SK-N-SH treated with all-trans-retinoic acid at 6 μM for 48 hours (cell line): ENCODE measurements at regions not wholly inside any gene's neighbourhood (a gene's known extent, or its start where the extent isn't known, plus 50 kb on each side); places are given as distances from the start of the nearest gene placed in this dataset.

Source experiments
- ATAC-seq: fragments of 200-7000 bp; cut with Tn5 transposase; 3 replicates; pipeline ENCODE4 v1.9.1; 2020; ENCODE audit warnings: mild to moderate bottlenecking, moderate library complexity
- ARNTL ChIP-seq: fragments of 450-650 bp; formaldehyde crosslinking; IDR thresholded peaks from 2 replicates; pipeline ENCODE4 v1.5.0; 2020; ENCODE audit warnings: low read depth, mild to moderate bottlenecking, moderate library complexity, borderline replicate concordance
- BACH2 ChIP-seq: fragments of 250-450 bp; sonication (Bioruptor Pico); IDR thresholded peaks from 2 replicates; pipeline ENCODE4 v1.9.0; 2021; ENCODE audit warnings: mild to moderate bottlenecking, borderline replicate concordance
- CREB5 ChIP-seq: fragments of 250-450 bp; sonication (Bioruptor Pico); IDR thresholded peaks from 2 replicates; pipeline ENCODE4 v1.5.1; 2020; ENCODE audit warnings: low read depth, mild to moderate bottlenecking, moderate library complexity
- CSDC2 ChIP-seq: fragments of 250-450 bp; sonication (Bioruptor Pico); IDR thresholded peaks from 2 replicates; pipeline ENCODE4 v1.5.0; 2020; ENCODE audit warnings: mild to moderate bottlenecking, moderate library complexity
- CSRNP3 ChIP-seq: fragments of 250-450 bp; sonication (Bioruptor Pico); IDR thresholded peaks from 2 replicates; pipeline ENCODE4 v1.5.1; 2021; ENCODE audit warnings: mild to moderate bottlenecking, moderate library complexity
- ESRRG ChIP-seq: fragments of 250-450 bp; sonication (Bioruptor Pico); IDR thresholded peaks from 2 replicates; pipeline ENCODE4 v1.6.1; 2021; ENCODE audit warnings: mild to moderate bottlenecking
- GLIS3 ChIP-seq: fragments of 250-450 bp; sonication (Bioruptor Pico); IDR thresholded peaks from 2 replicates; pipeline ENCODE4 v1.5.0; 2020; ENCODE audit warnings: mild to moderate bottlenecking, moderate library complexity
- ISL1 ChIP-seq: fragments of 250-450 bp; sonication (Bioruptor Pico); IDR thresholded peaks from 2 replicates; pipeline ENCODE4 v2.1.2; 2022; ENCODE audit warnings: mild to moderate bottlenecking, moderate library complexity
- OSR1 ChIP-seq: fragments of 250-450 bp; sonication (Bioruptor Pico); IDR thresholded peaks from 2 replicates; pipeline ENCODE4 v1.8.0; 2022; ENCODE audit warnings: moderate library complexity, mild to moderate bottlenecking, inconsistent platforms
- PATZ1 ChIP-seq: fragments of 250-450 bp; sonication (Bioruptor Pico); IDR thresholded peaks from 2 replicates; pipeline ENCODE4 v1.8.0; 2020; ENCODE audit warnings: mild to moderate bottlenecking, moderate library complexity, borderline replicate concordance
- PPARA ChIP-seq: fragments of 250-450 bp; sonication (Bioruptor Pico); IDR thresholded peaks from 2 replicates; pipeline ENCODE4 v1.5.0; 2020; ENCODE audit warnings: mild to moderate bottlenecking, borderline replicate concordance
- RARB ChIP-seq: fragments of 250-450 bp; sonication (Bioruptor Pico); IDR thresholded peaks from 2 replicates; pipeline ENCODE4 v1.8.0; 2021; ENCODE audit warnings: mild to moderate bottlenecking, moderate library complexity
- SNAI2 ChIP-seq: fragments of 250-450 bp; sonication (Bioruptor Pico); IDR thresholded peaks from 2 replicates; pipeline ENCODE4 v1.5.0; 2020; ENCODE audit warnings: mild to moderate bottlenecking, moderate library complexity
- TOX ChIP-seq: fragments of 250-450 bp; sonication (Bioruptor Pico); IDR thresholded peaks from 2 replicates; pipeline ENCODE4 v1.8.0; 2021; ENCODE audit warnings: mild to moderate bottlenecking, moderate library complexity, borderline replicate concordance
- TSHZ2 ChIP-seq: fragments of 250-450 bp; sonication (Bioruptor Pico); IDR thresholded peaks from 2 replicates; pipeline ENCODE4 v1.5.0; 2020; ENCODE audit warnings: mild to moderate bottlenecking, moderate library complexity
- ZC3H10 ChIP-seq: fragments of 250-450 bp; sonication (Bioruptor Pico); IDR thresholded peaks from 2 replicates; pipeline ENCODE4 v1.5.1; 2021; ENCODE audit warnings: mild to moderate bottlenecking, moderate library complexity
- ZFP3 ChIP-seq: fragments of 250-450 bp; sonication (Bioruptor Pico); IDR thresholded peaks from 2 replicates; pipeline ENCODE4 v1.5.0; 2020; ENCODE audit warnings: mild to moderate bottlenecking, moderate library complexity
- ZFP30 ChIP-seq: fragments of 450-650 bp; formaldehyde crosslinking; IDR thresholded peaks from 2 replicates; pipeline ENCODE4 v1.5.0; 2022; ENCODE audit warnings: mild to moderate bottlenecking, moderate library complexity
- ZNF565 ChIP-seq: fragments of 450-650 bp; formaldehyde crosslinking; conservative IDR thresholded peaks from 2 replicates; pipeline ENCODE4 v1.5.0; 2020; ENCODE audit warnings: low read depth, mild to moderate bottlenecking, moderate library complexity
- ZNF70 ChIP-seq: fragments of 450-650 bp; formaldehyde crosslinking; IDR thresholded peaks from 2 replicates; pipeline ENCODE4 v1.5.0; 2020; ENCODE audit warnings: mild to moderate bottlenecking, moderate library complexity
- ZNF8 ChIP-seq: fragments of 450-650 bp; formaldehyde crosslinking; IDR thresholded peaks from 2 replicates; pipeline ENCODE4 v1.5.0; 2020; ENCODE audit warnings: mild to moderate bottlenecking, moderate library complexity

GRCh38 chr13:44749906-44750305, 173.8 kb upstream of the TSC22D1 start:
- no peak for ATAC-seq
- no peak for TF ChIP-seq SNAI2 (CRISPR knock-in tag)
- TF ChIP-seq CSRNP3 (CRISPR knock-in tag), result no peak
- TF ChIP-seq BACH2, result no peak
- no peak for TF ChIP-seq TSHZ2 (CRISPR knock-in tag)
- TF ChIP-seq ZNF70 (CRISPR knock-in tag), result no peak
- no peak for TF ChIP-seq RARB (CRISPR knock-in tag)
- TF ChIP-seq ZNF8 (CRISPR knock-in tag), result no peak
- TF ChIP-seq ZFP3 (CRISPR knock-in tag), result no peak
- TF ChIP-seq ZNF565 (CRISPR knock-in tag), result no peak
- TF ChIP-seq ISL1 (CRISPR knock-in tag), result no peak
- no peak for TF ChIP-seq ARNTL
- TF ChIP-seq ZC3H10 (CRISPR knock-in tag), result no peak
- no peak for TF ChIP-seq ZFP30 (CRISPR knock-in tag)
- TF ChIP-seq CREB5, result no peak

GRCh38 chr13:44748439-44748838, 172.3 kb upstream of the TSC22D1 start:
- ATAC-seq, result no peak
- TF ChIP-seq SNAI2 (CRISPR knock-in tag), result no peak
- no peak for TF ChIP-seq ZC3H10 (CRISPR knock-in tag)
- no peak for TF ChIP-seq TOX
- no peak for TF ChIP-seq ISL1 (CRISPR knock-in tag)
- no peak for TF ChIP-seq ZFP30 (CRISPR knock-in tag)
- TF ChIP-seq PPARA, result no peak
- no peak for TF ChIP-seq ARNTL
- no peak for TF ChIP-seq OSR1 (CRISPR knock-in tag)
- no peak for TF ChIP-seq ZFP3 (CRISPR knock-in tag)
- TF ChIP-seq GLIS3 (CRISPR knock-in tag), result no peak
- TF ChIP-seq CSRNP3 (CRISPR knock-in tag), result no peak
- no peak for TF ChIP-seq ZNF565 (CRISPR knock-in tag)
- TF ChIP-seq CSDC2, result no peak
- TF ChIP-seq ESRRG (CRISPR knock-in tag), result no peak
- TF ChIP-seq BACH2, result no peak
- TF ChIP-seq PATZ1 (CRISPR knock-in tag), result no peak
- no peak for TF ChIP-seq ZNF8 (CRISPR knock-in tag)

GRCh38 chr13:44747179-44747578, 171.0 kb upstream of the TSC22D1 start:
- ATAC-seq, result peak; percentile 66; the same call in 2 of the 3 replicates
- no peak for TF ChIP-seq CSDC2
- no peak for TF ChIP-seq ZFP30 (CRISPR knock-in tag)
- TF ChIP-seq PPARA, result no peak
- no peak for TF ChIP-seq GLIS3 (CRISPR knock-in tag)
- no peak for TF ChIP-seq CREB5
- no peak for TF ChIP-seq PATZ1 (CRISPR knock-in tag)
- TF ChIP-seq RARB (CRISPR knock-in tag), result no peak
- no peak for TF ChIP-seq OSR1 (CRISPR knock-in tag)
- TF ChIP-seq ESRRG (CRISPR knock-in tag), result no peak
- no peak for TF ChIP-seq CSRNP3 (CRISPR knock-in tag)
- TF ChIP-seq ZFP3 (CRISPR knock-in tag), result no peak
- TF ChIP-seq TOX, result no peak
- TF ChIP-seq ZNF8 (CRISPR knock-in tag), result no peak
